ENCODE measurements at regions not wholly inside any gene's neighbourhood (a gene's known extent, or its start where the extent isn't known, plus 50 kb on each side); places are given as distances from the start of the nearest gene placed in this dataset.

GRCh38 chr21:27145134-27145798 is 178.4 kb upstream of the ADAMTS5 start:
- no peaks in the 10 kb centered on the region for H3K79me2 ChIP-seq (ENCODE audit: insufficient read depth, low read length)
- no peaks in the 10 kb centered on the region for H3K4me1 Mint-ChIP-seq
- H3K4me1 ChIP-seq (ENCODE audit: control insufficient read depth in 1 of 2, insufficient read depth in 2 of 2, low read length in 2 of 2): no peaks in the 10 kb centered on the region
- no peaks in the 10 kb centered on the region for H3K36me3 Mint-ChIP-seq
- H3K36me3 ChIP-seq (replicated peaks in 1 of 2; ENCODE audit: control insufficient read depth in 1 of 2, insufficient read depth in 2 of 2, low read length in 2 of 2): no peaks in the 10 kb centered on the region
- H4K20me1 ChIP-seq (ENCODE audit: insufficient read depth, low read length): no peaks in the 10 kb centered on the region
- no peak overlapping the region for H3K27ac Mint-ChIP-seq
- intact Hi-C loops (cut with micrococcal nuclease): no loop called here
- no peak overlapping the region for H3K4me3 ChIP-seq (replicated peaks in 1 of 3; ENCODE audit: low read depth in 2 of 3, low read length in 3 of 3)
- H3K9ac ChIP-seq (ENCODE audit: insufficient read depth, low read length, poor library complexity, severe bottlenecking): no peak overlapping the region
- WGBS (ENCODE audit: insufficient coverage): no CpG with 5 or more reads among the region's 6 CpGs
- TF ChIP-seq CTCF (IDR thresholded peaks at IDR 0.05): no peak
- H3K9me3 Mint-ChIP-seq: peaks cover 2 to 19% (median 7%) of the 10 kb centered on the region in 7 donors
- no peak overlapping the region for H3K4me2 ChIP-seq (replicated peaks; ENCODE audit: extremely low read depth, low read length, poor library complexity, severe bottlenecking)
- no peaks in the 10 kb centered on the region for H3K27me3 ChIP-seq (ENCODE audit: control insufficient read depth in 2 of 2, insufficient read depth in 2 of 2, low read length in 2 of 2)
- no peak for DNase-seq
- no peaks in the 10 kb centered on the region for H3K27me3 Mint-ChIP-seq (ENCODE audit: low read depth in 3 of 3)
- peaks cover 0 to 9% of the 10 kb centered on the region in 2 donors for H3K9me3 ChIP-seq (replicated peaks in 1 of 2; ENCODE audit: control insufficient read depth in 1 of 2, insufficient read depth in 1 of 2, low read length in 2 of 2)
- no peak overlapping the region for H3K4me3 Mint-ChIP-seq
- no peak overlapping the region for H2AFZ ChIP-seq (ENCODE audit: insufficient read depth, low read depth, low read length, poor library complexity, severe bottlenecking)
- H3K27ac ChIP-seq (ENCODE audit: low read depth in 1 of 2, low read length in 2 of 2): no peak overlapping the region

GRCh38 chr21:27143476-27143875 is 176.6 kb upstream of the ADAMTS5 start:
- Mint-ChIP-seq H3K36me3 (no peaks in the 10 kb centered on the region), H3K27me3 (ENCODE audit: low read depth in 3 of 3) (no peaks in the 10 kb centered on the region), H3K4me3 (no peak overlapping the region), H3K4me1 (no peaks in the 10 kb centered on the region), H3K27ac (no peak overlapping the region), H3K9me3 (peaks cover 2 to 12% (median 5%) of the 10 kb centered on the region in 7 donors)
- H3K36me3 ChIP-seq (replicated peaks in 1 of 2; ENCODE audit: control insufficient read depth in 1 of 2, insufficient read depth in 2 of 2, low read length in 2 of 2): no peaks in the 10 kb centered on the region
- no peak overlapping the region for H2AFZ ChIP-seq (ENCODE audit: insufficient read depth, low read depth, low read length, poor library complexity, severe bottlenecking)
- H3K79me2 ChIP-seq (ENCODE audit: insufficient read depth, low read length): no peaks in the 10 kb centered on the region
- H3K9me3 ChIP-seq (replicated peaks in 1 of 2; ENCODE audit: control insufficient read depth in 1 of 2, insufficient read depth in 1 of 2, low read length in 2 of 2): peaks cover 0 to 9% of the 10 kb centered on the region in 2 donors
- no peak overlapping the region for H3K27ac ChIP-seq (ENCODE audit: low read depth in 1 of 2, low read length in 2 of 2)
- no peaks in the 10 kb centered on the region for H3K27me3 ChIP-seq (ENCODE audit: control insufficient read depth in 2 of 2, insufficient read depth in 2 of 2, low read length in 2 of 2)
- no peak overlapping the region for H3K9ac ChIP-seq (ENCODE audit: insufficient read depth, low read length, poor library complexity, severe bottlenecking)
- 90% methylated on average over 31 of the region's 31 CpGs for WGBS (ENCODE audit: insufficient coverage)
- no peak overlapping the region for H3K4me3 ChIP-seq (replicated peaks in 1 of 3; ENCODE audit: low read depth in 2 of 3, low read length in 3 of 3)
- H4K20me1 ChIP-seq (ENCODE audit: insufficient read depth, low read length): no peaks in the 10 kb centered on the region
- H3K4me1 ChIP-seq (ENCODE audit: control insufficient read depth in 1 of 2, insufficient read depth in 2 of 2, low read length in 2 of 2): no peaks in the 10 kb centered on the region
- TF ChIP-seq CTCF (IDR thresholded peaks at IDR 0.05): no peak
- H3K4me2 ChIP-seq (replicated peaks; ENCODE audit: extremely low read depth, low read length, poor library complexity, severe bottlenecking): no peak overlapping the region
- no peak for DNase-seq
- intact Hi-C loops (cut with micrococcal nuclease): no loop called here
